ENCODE measurements at regions not wholly inside any gene's neighbourhood (a gene's known extent, or its start where the extent isn't known, plus 50 kb on each side); places are given as distances from the start of the nearest gene placed in this dataset.

- TF ChIP-seq EZH2 (optimal IDR thresholded peaks at IDR 0.05; ENCODE audit: low read depth, low read length), result no peak
- no peak for TF ChIP-seq CTCF (IDR thresholded peaks at IDR 0.05; ENCODE audit: low read length)
- TF ChIP-seq EZH2phosphoT487 (IDR thresholded peaks at IDR 0.05; ENCODE audit: low read length), result no peak
- no peaks in the 10 kb centered on the region for H3K36me3 ChIP-seq (replicated peaks; ENCODE audit: insufficient read depth, low read length)
- no peaks in the 10 kb centered on the region for H3K79me2 ChIP-seq (ENCODE audit: low read length)
- H3K4me1 ChIP-seq (ENCODE audit: low read length), result no peaks in the 10 kb centered on the region
- H3K4me3 ChIP-seq (ENCODE audit: low read length), result no peak overlapping the region
- H4K20me1 ChIP-seq (ENCODE audit: insufficient read depth, low read length), result no peaks in the 10 kb centered on the region
- no peaks in the 10 kb centered on the region for H3K9me2 ChIP-seq (replicated peaks; ENCODE audit: insufficient read depth, low read length)
- no peak overlapping the region for H3K9ac ChIP-seq (ENCODE audit: low read length)
- no peaks in the 10 kb centered on the region for H3K27me3 ChIP-seq (replicated peaks; ENCODE audit: insufficient read depth, low read length)
- no peak overlapping the region for H3K27ac ChIP-seq (ENCODE audit: low read length)
- no peak overlapping the region for H3K4me2 ChIP-seq (ENCODE audit: low read depth, low read length)
- no peak for DNase-seq
- H3K9me3 ChIP-seq (replicated peaks; ENCODE audit: insufficient read depth, low read length), result no peaks in the 10 kb centered on the region
- no peaks in the 10 kb centered on the region for H3F3A ChIP-seq (ENCODE audit: insufficient read depth, low read length)
- no peak overlapping the region for H2AFZ ChIP-seq (ENCODE audit: low read length)
Measured at GRCh38 chr14:86518298-86518697, 988.4 kb downstream of the FLRT2 start.

GRCh38 chr14:86515195-86515594, 985.3 kb downstream of the FLRT2 start:
- no peaks in the 10 kb centered on the region for H3K36me3 ChIP-seq (replicated peaks; ENCODE audit: insufficient read depth, low read length)
- H3K79me2 ChIP-seq (ENCODE audit: low read length), result no peaks in the 10 kb centered on the region
- no peak for DNase-seq
- H4K20me1 ChIP-seq (ENCODE audit: insufficient read depth, low read length), result no peaks in the 10 kb centered on the region
- H3K27me3 ChIP-seq (replicated peaks; ENCODE audit: insufficient read depth, low read length), result no peaks in the 10 kb centered on the region
- H3K4me3 ChIP-seq (ENCODE audit: low read length), result no peak overlapping the region
- no peak overlapping the region for H2AFZ ChIP-seq (ENCODE audit: low read length)
- H3K4me2 ChIP-seq (ENCODE audit: low read depth, low read length), result no peak overlapping the region
- TF ChIP-seq CTCF (IDR thresholded peaks at IDR 0.05; ENCODE audit: low read length), result no peak
- no peak for TF ChIP-seq EZH2phosphoT487 (IDR thresholded peaks at IDR 0.05; ENCODE audit: low read length)
- no peak for TF ChIP-seq EZH2 (optimal IDR thresholded peaks at IDR 0.05; ENCODE audit: low read depth, low read length)
- H3F3A ChIP-seq (ENCODE audit: insufficient read depth, low read length), result no peaks in the 10 kb centered on the region
- H3K9me3 ChIP-seq (replicated peaks; ENCODE audit: insufficient read depth, low read length), result no peaks in the 10 kb centered on the region
- H3K9me2 ChIP-seq (replicated peaks; ENCODE audit: insufficient read depth, low read length), result no peaks in the 10 kb centered on the region
- H3K4me1 ChIP-seq (ENCODE audit: low read length), result no peaks in the 10 kb centered on the region
- no peak overlapping the region for H3K27ac ChIP-seq (ENCODE audit: low read length)
- H3K9ac ChIP-seq (ENCODE audit: low read length), result no peak overlapping the region

- Histone ChIP-seq H3K27me3 (replicated peaks; ENCODE audit: insufficient read depth, low read length) (no peaks in the 10 kb centered on the region), H3K36me3 (replicated peaks; ENCODE audit: insufficient read depth, low read length) (no peaks in the 10 kb centered on the region), H3F3A (ENCODE audit: insufficient read depth, low read length) (no peaks in the 10 kb centered on the region), H3K9ac (ENCODE audit: low read length) (no peak overlapping the region), H3K4me1 (ENCODE audit: low read length) (no peaks in the 10 kb centered on the region), H3K27ac (ENCODE audit: low read length) (no peak overlapping the region), H3K9me3 (replicated peaks; ENCODE audit: insufficient read depth, low read length) (no peaks in the 10 kb centered on the region), H3K4me2 (ENCODE audit: low read depth, low read length) (no peak overlapping the region), H2AFZ (ENCODE audit: low read length) (no peak overlapping the region), H3K9me2 (replicated peaks; ENCODE audit: insufficient read depth, low read length) (no peaks in the 10 kb centered on the region), H4K20me1 (ENCODE audit: insufficient read depth, low read length) (no peaks in the 10 kb centered on the region), H3K79me2 (ENCODE audit: low read length) (no peaks in the 10 kb centered on the region), H3K4me3 (ENCODE audit: low read length) (no peak overlapping the region)
- TF ChIP-seq EZH2 (optimal IDR thresholded peaks at IDR 0.05; ENCODE audit: low read depth, low read length) (no peak), CTCF (IDR thresholded peaks at IDR 0.05; ENCODE audit: low read length) (no peak), EZH2phosphoT487 (IDR thresholded peaks at IDR 0.05; ENCODE audit: low read length) (no peak)
- no peak for DNase-seq
Measured at GRCh38 chr14:86513564-86513963, 983.6 kb downstream of the FLRT2 start.
